ENCODE measurements at regions not wholly inside any gene's neighbourhood (a gene's known extent, or its start where the extent isn't known, plus 50 kb on each side); places are given as distances from the start of the nearest gene placed in this dataset.

DNA sequence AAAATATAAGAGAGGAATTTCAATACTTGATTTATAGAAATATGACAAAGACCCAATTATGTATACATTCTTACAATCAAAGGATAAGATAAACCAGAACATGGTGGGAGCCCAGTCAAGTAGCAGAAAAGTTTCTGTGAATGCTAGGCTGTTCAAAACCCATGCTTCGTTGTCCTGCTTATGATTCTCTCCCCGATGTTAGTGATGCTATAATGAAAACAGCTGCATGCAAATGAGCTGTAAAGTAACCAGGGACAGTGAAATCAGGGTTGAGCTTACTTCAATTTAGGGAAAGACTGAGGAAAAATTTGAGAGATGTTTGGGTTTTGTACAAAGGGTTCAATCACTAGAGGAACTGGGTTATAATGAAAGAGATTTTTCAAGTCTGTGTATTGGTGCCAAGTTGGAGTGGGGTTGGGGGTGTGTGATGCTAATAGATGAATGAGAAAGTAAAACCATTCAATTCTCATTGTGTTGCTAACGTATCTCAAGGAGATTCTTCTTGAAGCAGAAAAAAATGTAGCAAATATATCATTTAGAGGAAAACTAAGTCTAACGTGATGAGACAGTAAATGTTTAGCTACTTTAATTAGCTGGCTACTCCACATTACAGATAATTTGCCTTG lies 59.3 kb upstream of the PPP1R2C start (continued):
- TF ChIP-seq, protein P1, sequence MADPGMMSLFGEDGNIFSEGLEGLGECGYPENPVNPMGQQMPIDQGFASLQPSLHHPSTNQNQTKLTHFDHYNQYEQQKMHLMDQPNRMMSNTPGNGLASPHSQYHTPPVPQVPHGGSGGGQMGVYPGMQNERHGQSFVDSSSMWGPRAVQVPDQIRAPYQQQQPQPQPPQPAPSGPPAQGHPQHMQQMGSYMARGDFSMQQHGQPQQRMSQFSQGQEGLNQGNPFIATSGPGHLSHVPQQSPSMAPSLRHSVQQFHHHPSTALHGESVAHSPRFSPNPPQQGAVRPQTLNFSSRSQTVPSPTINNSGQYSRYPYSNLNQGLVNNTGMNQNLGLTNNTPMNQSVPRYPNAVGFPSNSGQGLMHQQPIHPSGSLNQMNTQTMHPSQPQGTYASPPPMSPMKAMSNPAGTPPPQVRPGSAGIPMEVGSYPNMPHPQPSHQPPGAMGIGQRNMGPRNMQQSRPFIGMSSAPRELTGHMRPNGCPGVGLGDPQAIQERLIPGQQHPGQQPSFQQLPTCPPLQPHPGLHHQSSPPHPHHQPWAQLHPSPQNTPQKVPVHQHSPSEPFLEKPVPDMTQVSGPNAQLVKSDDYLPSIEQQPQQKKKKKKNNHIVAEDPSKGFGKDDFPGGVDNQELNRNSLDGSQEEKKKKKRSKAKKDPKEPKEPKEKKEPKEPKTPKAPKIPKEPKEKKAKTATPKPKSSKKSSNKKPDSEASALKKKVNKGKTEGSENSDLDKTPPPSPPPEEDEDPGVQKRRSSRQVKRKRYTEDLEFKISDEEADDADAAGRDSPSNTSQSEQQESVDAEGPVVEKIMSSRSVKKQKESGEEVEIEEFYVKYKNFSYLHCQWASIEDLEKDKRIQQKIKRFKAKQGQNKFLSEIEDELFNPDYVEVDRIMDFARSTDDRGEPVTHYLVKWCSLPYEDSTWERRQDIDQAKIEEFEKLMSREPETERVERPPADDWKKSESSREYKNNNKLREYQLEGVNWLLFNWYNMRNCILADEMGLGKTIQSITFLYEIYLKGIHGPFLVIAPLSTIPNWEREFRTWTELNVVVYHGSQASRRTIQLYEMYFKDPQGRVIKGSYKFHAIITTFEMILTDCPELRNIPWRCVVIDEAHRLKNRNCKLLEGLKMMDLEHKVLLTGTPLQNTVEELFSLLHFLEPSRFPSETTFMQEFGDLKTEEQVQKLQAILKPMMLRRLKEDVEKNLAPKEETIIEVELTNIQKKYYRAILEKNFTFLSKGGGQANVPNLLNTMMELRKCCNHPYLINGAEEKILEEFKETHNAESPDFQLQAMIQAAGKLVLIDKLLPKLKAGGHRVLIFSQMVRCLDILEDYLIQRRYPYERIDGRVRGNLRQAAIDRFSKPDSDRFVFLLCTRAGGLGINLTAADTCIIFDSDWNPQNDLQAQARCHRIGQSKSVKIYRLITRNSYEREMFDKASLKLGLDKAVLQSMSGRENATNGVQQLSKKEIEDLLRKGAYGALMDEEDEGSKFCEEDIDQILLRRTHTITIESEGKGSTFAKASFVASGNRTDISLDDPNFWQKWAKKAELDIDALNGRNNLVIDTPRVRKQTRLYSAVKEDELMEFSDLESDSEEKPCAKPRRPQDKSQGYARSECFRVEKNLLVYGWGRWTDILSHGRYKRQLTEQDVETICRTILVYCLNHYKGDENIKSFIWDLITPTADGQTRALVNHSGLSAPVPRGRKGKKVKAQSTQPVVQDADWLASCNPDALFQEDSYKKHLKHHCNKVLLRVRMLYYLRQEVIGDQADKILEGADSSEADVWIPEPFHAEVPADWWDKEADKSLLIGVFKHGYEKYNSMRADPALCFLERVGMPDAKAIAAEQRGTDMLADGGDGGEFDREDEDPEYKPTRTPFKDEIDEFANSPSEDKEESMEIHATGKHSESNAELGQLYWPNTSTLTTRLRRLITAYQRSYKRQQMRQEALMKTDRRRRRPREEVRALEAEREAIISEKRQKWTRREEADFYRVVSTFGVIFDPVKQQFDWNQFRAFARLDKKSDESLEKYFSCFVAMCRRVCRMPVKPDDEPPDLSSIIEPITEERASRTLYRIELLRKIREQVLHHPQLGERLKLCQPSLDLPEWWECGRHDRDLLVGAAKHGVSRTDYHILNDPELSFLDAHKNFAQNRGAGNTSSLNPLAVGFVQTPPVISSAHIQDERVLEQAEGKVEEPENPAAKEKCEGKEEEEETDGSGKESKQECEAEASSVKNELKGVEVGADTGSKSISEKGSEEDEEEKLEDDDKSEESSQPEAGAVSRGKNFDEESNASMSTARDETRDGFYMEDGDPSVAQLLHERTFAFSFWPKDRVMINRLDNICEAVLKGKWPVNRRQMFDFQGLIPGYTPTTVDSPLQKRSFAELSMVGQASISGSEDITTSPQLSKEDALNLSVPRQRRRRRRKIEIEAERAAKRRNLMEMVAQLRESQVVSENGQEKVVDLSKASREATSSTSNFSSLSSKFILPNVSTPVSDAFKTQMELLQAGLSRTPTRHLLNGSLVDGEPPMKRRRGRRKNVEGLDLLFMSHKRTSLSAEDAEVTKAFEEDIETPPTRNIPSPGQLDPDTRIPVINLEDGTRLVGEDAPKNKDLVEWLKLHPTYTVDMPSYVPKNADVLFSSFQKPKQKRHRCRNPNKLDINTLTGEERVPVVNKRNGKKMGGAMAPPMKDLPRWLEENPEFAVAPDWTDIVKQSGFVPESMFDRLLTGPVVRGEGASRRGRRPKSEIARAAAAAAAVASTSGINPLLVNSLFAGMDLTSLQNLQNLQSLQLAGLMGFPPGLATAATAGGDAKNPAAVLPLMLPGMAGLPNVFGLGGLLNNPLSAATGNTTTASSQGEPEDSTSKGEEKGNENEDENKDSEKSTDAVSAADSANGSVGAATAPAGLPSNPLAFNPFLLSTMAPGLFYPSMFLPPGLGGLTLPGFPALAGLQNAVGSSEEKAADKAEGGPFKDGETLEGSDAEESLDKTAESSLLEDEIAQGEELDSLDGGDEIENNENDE (IDR thresholded peaks at IDR 0.05; ENCODE audit: insufficient replicate concordance, low read length) = no peak
- TF ChIP-seq, protein P2, sequence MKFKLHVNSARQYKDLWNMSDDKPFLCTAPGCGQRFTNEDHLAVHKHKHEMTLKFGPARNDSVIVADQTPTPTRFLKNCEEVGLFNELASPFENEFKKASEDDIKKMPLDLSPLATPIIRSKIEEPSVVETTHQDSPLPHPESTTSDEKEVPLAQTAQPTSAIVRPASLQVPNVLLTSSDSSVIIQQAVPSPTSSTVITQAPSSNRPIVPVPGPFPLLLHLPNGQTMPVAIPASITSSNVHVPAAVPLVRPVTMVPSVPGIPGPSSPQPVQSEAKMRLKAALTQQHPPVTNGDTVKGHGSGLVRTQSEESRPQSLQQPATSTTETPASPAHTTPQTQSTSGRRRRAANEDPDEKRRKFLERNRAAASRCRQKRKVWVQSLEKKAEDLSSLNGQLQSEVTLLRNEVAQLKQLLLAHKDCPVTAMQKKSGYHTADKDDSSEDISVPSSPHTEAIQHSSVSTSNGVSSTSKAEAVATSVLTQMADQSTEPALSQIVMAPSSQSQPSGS (IDR thresholded peaks at IDR 0.05; ENCODE audit: low read length) = no peak
- no peak for TF ChIP-seq NRF1 (IDR thresholded peaks at IDR 0.05; ENCODE audit: low read depth, low read length)
- TF ChIP-seq BACH1 (IDR thresholded peaks at IDR 0.05; ENCODE audit: low read length) = no peak
- TF ChIP-seq TAF1 (IDR thresholded peaks at IDR 0.05; ENCODE audit: low read depth, low read length) = no peak
- TF ChIP-seq, protein P3, sequence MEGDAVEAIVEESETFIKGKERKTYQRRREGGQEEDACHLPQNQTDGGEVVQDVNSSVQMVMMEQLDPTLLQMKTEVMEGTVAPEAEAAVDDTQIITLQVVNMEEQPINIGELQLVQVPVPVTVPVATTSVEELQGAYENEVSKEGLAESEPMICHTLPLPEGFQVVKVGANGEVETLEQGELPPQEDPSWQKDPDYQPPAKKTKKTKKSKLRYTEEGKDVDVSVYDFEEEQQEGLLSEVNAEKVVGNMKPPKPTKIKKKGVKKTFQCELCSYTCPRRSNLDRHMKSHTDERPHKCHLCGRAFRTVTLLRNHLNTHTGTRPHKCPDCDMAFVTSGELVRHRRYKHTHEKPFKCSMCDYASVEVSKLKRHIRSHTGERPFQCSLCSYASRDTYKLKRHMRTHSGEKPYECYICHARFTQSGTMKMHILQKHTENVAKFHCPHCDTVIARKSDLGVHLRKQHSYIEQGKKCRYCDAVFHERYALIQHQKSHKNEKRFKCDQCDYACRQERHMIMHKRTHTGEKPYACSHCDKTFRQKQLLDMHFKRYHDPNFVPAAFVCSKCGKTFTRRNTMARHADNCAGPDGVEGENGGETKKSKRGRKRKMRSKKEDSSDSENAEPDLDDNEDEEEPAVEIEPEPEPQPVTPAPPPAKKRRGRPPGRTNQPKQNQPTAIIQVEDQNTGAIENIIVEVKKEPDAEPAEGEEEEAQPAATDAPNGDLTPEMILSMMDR (IDR thresholded peaks at IDR 0.05; ENCODE audit: control extremely low read depth in 1 of 3, insufficient read depth in 1 of 3, low read depth in 1 of 3, low read length in 3 of 3) = no peak
